Brain microvascular endothelial cell (primary cell): ENCODE measurements at regions not wholly inside any gene's neighbourhood (a gene's known extent, or its start where the extent isn't known, plus 50 kb on each side); places are given as distances from the start of the nearest gene placed in this dataset.

Source experiments
- DNase-seq: peaks from one replicate; pipeline ENCODE4 v3.0.0-alpha.2; 2020
- H3K27ac ChIP-seq: fragments of 250-450 bp; sonication (Bioruptor Pico); 2 replicates; pipeline ENCODE4 v1.5.1; 2020; ENCODE audit warnings: mild to moderate bottlenecking, moderate library complexity
- H3K27me3 ChIP-seq: fragments of 250-450 bp; sonication (Bioruptor Pico); replicated peaks from 2 replicates; pipeline ENCODE4 v1.5.1; 2020; ENCODE audit warnings: mild to moderate bottlenecking
- H3K36me3 ChIP-seq: fragments of 250-450 bp; sonication (Bioruptor Pico); replicated peaks from 2 replicates; pipeline ENCODE4 v1.5.1; 2020; ENCODE audit warnings: mild to moderate bottlenecking
- H3K4me3 ChIP-seq: 2 replicates; pipeline ENCODE4 v1.5.1; 2011; ENCODE audit warnings: low read depth, mild to moderate bottlenecking, control low read depth, low read length, moderate library complexity
- CTCF ChIP-seq: IDR thresholded peaks from 2 replicates; pipeline ENCODE4 v1.5.1; 2011; ENCODE audit warnings: low read depth, mild to moderate bottlenecking, moderate library complexity, low read length, control low read depth, inconsistent platforms; ENCODE audit errors: missing control alignments
- in situ Hi-C: cut with HindIII; loops from 2 replicates; pipeline ENCODE4 v1.10.0; 2017; ENCODE audit warnings: low sequenced_read_pairs, low pct_ligation_motif_present

GRCh38 chr2:223117533-223117932 is 65.5 kb downstream of the KCNE4 start:
- Histone ChIP-seq H3K36me3 (no peaks in the 10 kb centered on the region), H3K27me3 (no peaks in the 10 kb centered on the region), H3K27ac (no peak overlapping the region), H3K4me3 (no peak overlapping the region)
- in situ Hi-C loops = no loop called here
- no peak for DNase-seq
- no peak for TF ChIP-seq CTCF

- no peak for DNase-seq
Measured at GRCh38 chr2:223121283-223121682, 69.3 kb downstream of the KCNE4 start.

GRCh38 chr2:223122781-223123180 is 70.8 kb downstream of the KCNE4 start:
- no peak overlapping the region for H3K27ac ChIP-seq
- no peaks in the 10 kb centered on the region for H3K36me3 ChIP-seq
- no peak for TF ChIP-seq CTCF
- DNase-seq = no peak
- in situ Hi-C loops = no loop called here
- no peak overlapping the region for H3K4me3 ChIP-seq
- H3K27me3 ChIP-seq = no peaks in the 10 kb centered on the region

More at GRCh38 chr2:223121283-223121682, 69.3 kb downstream of the KCNE4 start:
- Histone ChIP-seq H3K27ac (no peak overlapping the region), H3K4me3 (no peak overlapping the region), H3K36me3 (no peaks in the 10 kb centered on the region), H3K27me3 (no peaks in the 10 kb centered on the region)
- no peak for TF ChIP-seq CTCF
- in situ Hi-C loops = no loop called here

GRCh38 chr2:223123855-223124610 is 72.0 kb downstream of the KCNE4 start:
- Histone ChIP-seq H3K27ac (no peak overlapping the region), H3K36me3 (no peaks in the 10 kb centered on the region), H3K4me3 (no peak overlapping the region), H3K27me3 (no peaks in the 10 kb centered on the region)
- TF ChIP-seq CTCF = no peak
- no peak for DNase-seq
- in situ Hi-C loops = no loop called here

- no peaks in the 10 kb centered on the region for H3K27me3 ChIP-seq
- no peak for DNase-seq
- in situ Hi-C loops = no loop called here
- H3K27ac ChIP-seq = no peak overlapping the region
- no peak overlapping the region for H3K4me3 ChIP-seq
- no peaks in the 10 kb centered on the region for H3K36me3 ChIP-seq
- no peak for TF ChIP-seq CTCF
Measured at GRCh38 chr2:223141606-223142005, 89.6 kb downstream of the KCNE4 start.

GRCh38 chr2:223142118-223142517 is 90.1 kb downstream of the KCNE4 start:
- Histone ChIP-seq H3K27me3 (no peaks in the 10 kb centered on the region), H3K27ac (no peak overlapping the region), H3K36me3 (no peaks in the 10 kb centered on the region), H3K4me3 (no peak overlapping the region)
- no peak for TF ChIP-seq CTCF
- in situ Hi-C loops = no loop called here
- DNase-seq = no peak
